K562 (cell line): ENCODE measurements at regions not wholly inside any gene's neighbourhood (a gene's known extent, or its start where the extent isn't known, plus 50 kb on each side); places are given as distances from the start of the nearest gene placed in this dataset.

Experiments
- ATAC-seq: fragments of 200-7000 bp; cut with Tn5 transposase; 3 replicates; pipeline ENCODE4 v1.9.1; 2020; ENCODE audit warnings: moderate library complexity
- BruUV-seq: library from RNA; stranded (reverse); fragments of 400-500 nt; replicated peaks from 2 replicates; lab custom pipeline; 2021; lab: Mats Ljungman, UMichigan
- CTCF ChIA-PET: fragments of 300-600 bp; formaldehyde crosslinking; extraction: SDS; loops from one replicate; lab custom pipeline; 2021; ENCODE audit warnings: low intra/inter-chr PET ratio; lab: Yijun Ruan, JAX
- POLR2A ChIA-PET: fragments of 300-600, 350-650 bp; sonication (Branson Sonifier 250); formaldehyde crosslinking; extraction: SDS; loops from one replicate; lab custom pipeline; 2021; ENCODE audit warnings: antibody characterized with exemption, inconsistent platforms; lab: Yijun Ruan, JAX
- DNase-seq, 4 experiments: peaks; one replicate each; pipeline versions ENCODE4 v3.0.0 to v3.0.0-alpha.2; 2011 to 2018; ENCODE audit warnings: low spot score in 3 of 4, mixed read lengths in 3 of 4; ENCODE audit errors: extremely low read depth in 1 of 4
- FAIRE-seq: peaks from 2 replicates; lab custom pipeline; 2011; peaks lifted over from hg19 to GRCh38; lab: Jason Lieb, UNC
- H2AFZ ChIP-seq: 2 replicates; pipeline ENCODE4 v1.6.0; 2011; ENCODE audit warnings: low read depth, low read length, control low read depth, inconsistent platforms
- H3K27ac ChIP-seq: fragments of 200-600 bp; 3 replicates; pipeline ENCODE4 v1.8.0; 2011; ENCODE audit warnings: low read depth, mild to moderate bottlenecking, control low read depth, inconsistent platforms, low read length, moderate library complexity, mixed read lengths; ENCODE audit errors: extremely low read depth
- H3K27me3 ChIP-seq, 2 experiments: fragments of 300-600 bp in 1 of 2; 2 replicates in 1 of 2; 3 replicates in 1 of 2; pipeline versions ENCODE4 v1.6.0 to v1.8.0; 2011; ENCODE audit warnings: inconsistent platforms in 2 of 2, low read length in 2 of 2, mild to moderate bottlenecking in 1 of 2, mixed read lengths in 1 of 2, moderate library complexity in 1 of 2; ENCODE audit not compliant: control insufficient read depth in 2 of 2, insufficient read depth in 2 of 2
- H3K36me3 ChIP-seq: fragments of 300-600 bp; 3 replicates; pipeline ENCODE4 v1.8.0; 2011; ENCODE audit warnings: mild to moderate bottlenecking, low read length, inconsistent platforms; ENCODE audit not compliant: control insufficient read depth, insufficient read depth
- H3K4me1 ChIP-seq, 2 experiments: fragments of 200-600 bp in 1 of 2; replicated peaks in 1 of 2; 2 replicates in 1 of 2; 3 replicates in 1 of 2; pipeline versions ENCODE4 v1.5.1 to v1.8.0; 2011; ENCODE audit warnings: inconsistent platforms in 2 of 2, low read length in 2 of 2, mild to moderate bottlenecking in 1 of 2, mixed read lengths in 1 of 2, moderate library complexity in 1 of 2; ENCODE audit not compliant: control insufficient read depth in 2 of 2, insufficient read depth in 2 of 2
- H3K4me2 ChIP-seq: 2 replicates; pipeline ENCODE4 v1.6.1; 2011; ENCODE audit warnings: low read length, control low read depth, inconsistent platforms, mixed read lengths; ENCODE audit not compliant: insufficient read depth
- H3K4me3 ChIP-seq: fragments of 200-600 bp; sonication (generic), shearing (Covaris generic); 2 replicates; pipeline ENCODE4 v1.5.1; 2016; ENCODE audit warnings: control low read depth, inconsistent platforms
- H3K79me2 ChIP-seq: fragments of 200-600 bp; 3 replicates; pipeline ENCODE4 v1.8.0; 2011; ENCODE audit warnings: low read length, inconsistent platforms; ENCODE audit not compliant: control insufficient read depth, insufficient read depth
- H3K9ac ChIP-seq, 2 experiments: 2 replicates each; pipeline versions ENCODE4 v1.6.0 to v1.6.1; 2011; ENCODE audit warnings: low read depth in 2 of 2, low read length in 2 of 2, control low read depth in 1 of 2, inconsistent platforms in 1 of 2, mild to moderate bottlenecking in 1 of 2, mixed read lengths in 1 of 2; ENCODE audit not compliant: insufficient read depth in 1 of 2
- H3K9me1 ChIP-seq: one replicate; pipeline ENCODE4 v1.6.0; 2011; ENCODE audit warnings: inconsistent platforms, mild to moderate bottlenecking, low read length, moderate library complexity; ENCODE audit not compliant: control insufficient read depth, insufficient read depth
- H3K9me3 ChIP-seq: replicated peaks from 2 replicates; pipeline ENCODE4 v1.5.1; 2011; ENCODE audit warnings: low read depth, low read length, inconsistent platforms; ENCODE audit not compliant: control insufficient read depth, insufficient read depth
- H4K20me1 ChIP-seq: replicated peaks from 2 replicates; pipeline ENCODE4 v1.6.1; 2011; ENCODE audit warnings: low read length, inconsistent platforms, mixed read lengths; ENCODE audit not compliant: control insufficient read depth, insufficient read depth
- CHD2 ChIP-seq: IDR thresholded peaks from 2 replicates; pipeline ENCODE4 v1.6.1; 2011; ENCODE audit warnings: low read depth, low read length
- FOS ChIP-seq: IDR thresholded peaks from 3 replicates; pipeline ENCODE4 v1.6.1; 2011; ENCODE audit not compliant: insufficient read length; ENCODE audit errors: extremely low read depth
- HINFP ChIP-seq: fragments of 450-650 bp; conservative IDR thresholded peaks from 2 replicates; pipeline ENCODE4 v1.6.1; 2016; ENCODE audit warnings: missing genetic modification characterization, low read depth, mild to moderate bottlenecking, control low read depth, missing compliant biosample characterization
- PHF20 ChIP-seq: fragments of 450-650 bp; IDR thresholded peaks from 2 replicates; pipeline ENCODE4 v1.6.1; 2018; ENCODE audit not compliant: partially characterized antibody
- POLR2H ChIP-seq: IDR thresholded peaks from 2 replicates; pipeline ENCODE4 v1.6.1; 2016; ENCODE audit warnings: missing genetic modification characterization, low read depth, mild to moderate bottlenecking, control low read depth, missing compliant biosample characterization, moderate library complexity
- RBM15 ChIP-seq: fragments of 200-400 bp; formaldehyde crosslinking; IDR thresholded peaks from 2 replicates; pipeline ENCODE4 v1.6.1; 2018; ENCODE audit warnings: mild to moderate bottlenecking, low read length, moderate library complexity; ENCODE audit not compliant: insufficient read depth
- ZBTB1 ChIP-seq: sonication (generic); formaldehyde crosslinking; IDR thresholded peaks from 2 replicates; pipeline ENCODE4 v1.8.1; 2023; ENCODE audit warnings: missing genetic modification reagents, low read depth, mild to moderate bottlenecking, borderline replicate concordance
- ZMIZ1 ChIP-seq, 2 experiments: fragments of 150-350 bp in 1 of 2; IDR thresholded peaks; 2 replicates each; pipeline ENCODE4 v1.6.1; 2012 to 2016; ENCODE audit warnings: low read depth in 2 of 2, low read length in 2 of 2, mild to moderate bottlenecking in 1 of 2, moderate library complexity in 1 of 2
- ZNF77 ChIP-seq: fragments of 250-450 bp; sonication (Bioruptor Pico); IDR thresholded peaks from 2 replicates; pipeline ENCODE4 v1.5.0; 2020
- WGBS: fragments of 100-300 bp; shearing (Covaris generic); methylation state at CpG from one replicate; pipeline ENCODE4 v1.1.6; 2016; ENCODE audit warnings: low coverage, mixed read lengths; ENCODE audit not compliant: insufficient coverage; ENCODE audit errors: missing lambda C conversion rate; 5-methylcytosine and 5-hydroxymethylcytosine counted together
- in situ Hi-C: fragments of 300-500 bp; cut with MboI; formaldehyde crosslinking; loops from 4 replicates; pipeline ENCODE4 v1.15.0; 2018; ENCODE audit warnings: inconsistent platforms, mixed read lengths
- intact Hi-C: fragments of 100-400 bp; cut with micrococcal nuclease; formaldehyde crosslinking; loops from 2 replicates; pipeline ENCODE4 v1.14.2; 2022
- TF ChIP-seq, protein P1 (sequence below): IDR thresholded peaks from 3 replicates; pipeline ENCODE4 v1.6.1; 2011; ENCODE audit warnings: borderline replicate concordance, mild to moderate bottlenecking; ENCODE audit not compliant: insufficient read length, insufficient read depth

DNA sequence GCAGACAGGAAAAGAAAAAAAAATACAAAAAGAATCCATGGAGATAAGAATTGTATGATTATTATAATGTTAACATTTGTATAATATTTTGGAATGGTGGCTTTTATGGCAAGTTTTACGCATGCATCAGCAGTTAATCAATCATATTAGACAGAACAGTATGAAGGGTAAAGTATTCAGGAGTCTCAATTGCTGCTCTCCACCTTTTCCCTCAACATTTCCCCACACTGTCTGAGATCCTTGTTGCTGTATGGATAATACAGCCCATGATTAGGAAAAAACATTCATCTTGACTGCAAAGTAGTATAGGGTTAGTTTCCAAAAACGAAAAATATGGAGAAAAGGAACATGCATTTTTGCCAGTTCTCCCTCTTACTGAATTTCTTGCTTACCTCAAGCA, 755.3 kb upstream of the ARPP21 start:
- BruUV-seq, result no TSS peak
- in situ Hi-C loops (no loop called here), intact Hi-C loops (no loop called here)
- H3K4me1 ChIP-seq, result no peaks in the 10 kb centered on the region
- H2AFZ ChIP-seq, result no peak overlapping the region
- ChIA-PET POLR2A (no interaction called here), CTCF (no interaction called here)
- 7% methylated on average over 2 of the region's 2 CpGs for WGBS
- no peak overlapping the region for H3K4me2 ChIP-seq
- H3K9me1 ChIP-seq, result no peaks in the 10 kb centered on the region
- no peaks in the 10 kb centered on the region for H3K27me3 ChIP-seq
- H3K9me3 ChIP-seq, result no peaks in the 10 kb centered on the region; the same call in 1 of the 2 replicates
- H3K9ac ChIP-seq, result no peak overlapping the region
- DNase-seq (no peak), FAIRE-seq (no peak), ATAC-seq (no peak)
- no peaks in the 10 kb centered on the region for H4K20me1 ChIP-seq
- H3K27ac ChIP-seq, result no peak overlapping the region
- H3K4me3 ChIP-seq, result no peak overlapping the region
- no peaks in the 10 kb centered on the region for H3K36me3 ChIP-seq
- no peaks in the 10 kb centered on the region for H3K79me2 ChIP-seq
- TF ChIP-seq FOS (no peak), PHF20 (no peak), RBM15 (no peak), POLR2H (no peak), ZMIZ1 (IDR thresholded peaks at IDR 0.05; ENCODE audit: low read depth in 2 of 2, low read length in 2 of 2) (no peak), HINFP (tag) (no peak), CHD2 (no peak), ZNF77 (CRISPR knock-in tag) (no peak), ZBTB1 (CRISPR knock-in tag) (no peak)
- TF ChIP-seq, protein P1, sequence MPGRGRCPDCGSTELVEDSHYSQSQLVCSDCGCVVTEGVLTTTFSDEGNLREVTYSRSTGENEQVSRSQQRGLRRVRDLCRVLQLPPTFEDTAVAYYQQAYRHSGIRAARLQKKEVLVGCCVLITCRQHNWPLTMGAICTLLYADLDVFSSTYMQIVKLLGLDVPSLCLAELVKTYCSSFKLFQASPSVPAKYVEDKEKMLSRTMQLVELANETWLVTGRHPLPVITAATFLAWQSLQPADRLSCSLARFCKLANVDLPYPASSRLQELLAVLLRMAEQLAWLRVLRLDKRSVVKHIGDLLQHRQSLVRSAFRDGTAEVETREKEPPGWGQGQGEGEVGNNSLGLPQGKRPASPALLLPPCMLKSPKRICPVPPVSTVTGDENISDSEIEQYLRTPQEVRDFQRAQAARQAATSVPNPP, result no peak
